ENCODE measurements at regions not wholly inside any gene's neighbourhood (a gene's known extent, or its start where the extent isn't known, plus 50 kb on each side); places are given as distances from the start of the nearest gene placed in this dataset.

GRCh38 chr14:70269582-70269981, 80.8 kb upstream of the SLC8A3 start:
- Histone ChIP-seq H3K4me1 (ENCODE audit: control insufficient read depth in 2 of 2, insufficient read depth in 1 of 2, low read depth in 1 of 2, low read length in 2 of 2) (peaks cover 0 to 2% of the 10 kb centered on the region in 2 donors), H2AK5ac (ENCODE audit: low read depth, low read length) (no peak overlapping the region), H2BK15ac (ENCODE audit: low read length) (no peak overlapping the region), H3K9me3 (replicated peaks in 1 of 2; ENCODE audit: control insufficient read depth in 2 of 2, insufficient read depth in 1 of 2, low read depth in 1 of 2, low read length in 2 of 2) (no peaks in the 10 kb centered on the region), H2AFZ (ENCODE audit: low read length) (no peak overlapping the region), H4K91ac (ENCODE audit: low read depth, low read length, poor library complexity) (no peak overlapping the region), H3K4ac (ENCODE audit: low read length) (no peak overlapping the region), H4K8ac (ENCODE audit: low read depth, low read length) (no peak overlapping the region), H3K36me3 (replicated peaks in 1 of 2; ENCODE audit: control insufficient read depth in 2 of 2, insufficient read depth in 2 of 2, low read length in 2 of 2) (no peaks in the 10 kb centered on the region), H3K79me1 (ENCODE audit: low read depth, low read length) (peaks cover 2% of the 10 kb centered on the region), H2BK120ac (ENCODE audit: low read depth, low read length) (no peak overlapping the region), H3K9ac (ENCODE audit: low read depth, low read length, poor library complexity) (no peak overlapping the region), H3K4me2 (ENCODE audit: insufficient read depth, low read length, poor library complexity, severe bottlenecking) (no peak overlapping the region), H2BK12ac (ENCODE audit: low read length) (no peak overlapping the region), H3K4me3 (ENCODE audit: low read length in 2 of 2) (no peak overlapping the region), H3K14ac (ENCODE audit: low read length) (no peak overlapping the region), H3K18ac (ENCODE audit: low read length) (no peak overlapping the region), H2BK5ac (ENCODE audit: low read length) (no peak overlapping the region), H3K27ac (replicated peaks; ENCODE audit: low read length) (no peak overlapping the region), H3K23ac (ENCODE audit: low read depth, low read length, poor library complexity) (no peak overlapping the region), H3K27me3 (ENCODE audit: control insufficient read depth in 3 of 3, insufficient read depth in 3 of 3, low read depth in 1 of 3, low read length in 3 of 3) (peaks cover 0 to 3% (median 0%) of the 10 kb centered on the region in 3 experiments)
- no peak for DNase-seq (ENCODE audit: low spot score)
- no CpG with 5 or more reads among the region's 1 CpG for WGBS, 2 donors (ENCODE audit: extremely low coverage in 2 of 2, insufficient read length in 2 of 2, insufficient replicate concordance in 1 of 2)

GRCh38 chr14:70268760-70269159, 80.0 kb upstream of the SLC8A3 start:
- H3K9ac ChIP-seq (ENCODE audit: low read depth, low read length, poor library complexity), result no peak overlapping the region
- H3K27me3 ChIP-seq (ENCODE audit: control insufficient read depth in 3 of 3, insufficient read depth in 3 of 3, low read depth in 1 of 3, low read length in 3 of 3), result no peaks in the 10 kb centered on the region
- no peak overlapping the region for H3K4ac ChIP-seq (ENCODE audit: low read length)
- peaks cover 2% of the 10 kb centered on the region for H3K79me1 ChIP-seq (ENCODE audit: low read depth, low read length)
- no CpG with 5 or more reads among the region's 2 CpGs for WGBS, 2 donors (ENCODE audit: extremely low coverage in 2 of 2, insufficient read length in 2 of 2, insufficient replicate concordance in 1 of 2)
- H3K14ac ChIP-seq (ENCODE audit: low read length), result peak overlapping the region; percentile 31
- no peak overlapping the region for H4K8ac ChIP-seq (ENCODE audit: low read depth, low read length)
- DNase-seq (ENCODE audit: low spot score), result no peak
- H2BK120ac ChIP-seq (ENCODE audit: low read depth, low read length), result no peak overlapping the region
- no peak overlapping the region for H3K18ac ChIP-seq (ENCODE audit: low read length)
- no peak overlapping the region for H3K4me3 ChIP-seq (ENCODE audit: low read length in 2 of 2)
- H2AK5ac ChIP-seq (ENCODE audit: low read depth, low read length), result no peak overlapping the region
- no peaks in the 10 kb centered on the region for H3K36me3 ChIP-seq (replicated peaks in 1 of 2; ENCODE audit: control insufficient read depth in 2 of 2, insufficient read depth in 2 of 2, low read length in 2 of 2)
- no peak overlapping the region for H3K4me2 ChIP-seq (ENCODE audit: insufficient read depth, low read length, poor library complexity, severe bottlenecking)
- H2BK12ac ChIP-seq (ENCODE audit: low read length), result no peak overlapping the region
- no peak overlapping the region for H2AFZ ChIP-seq (ENCODE audit: low read length)
- H2BK5ac ChIP-seq (ENCODE audit: low read length), result no peak overlapping the region
- H2BK15ac ChIP-seq (ENCODE audit: low read length), result no peak overlapping the region
- peaks cover 0 to 2% of the 10 kb centered on the region in 2 donors for H3K4me1 ChIP-seq (ENCODE audit: control insufficient read depth in 2 of 2, insufficient read depth in 1 of 2, low read depth in 1 of 2, low read length in 2 of 2)
- H3K9me3 ChIP-seq (replicated peaks in 1 of 2; ENCODE audit: control insufficient read depth in 2 of 2, insufficient read depth in 1 of 2, low read depth in 1 of 2, low read length in 2 of 2), result no peaks in the 10 kb centered on the region
- H4K91ac ChIP-seq (ENCODE audit: low read depth, low read length, poor library complexity), result no peak overlapping the region
- no peak overlapping the region for H3K23ac ChIP-seq (ENCODE audit: low read depth, low read length, poor library complexity)
- no peak overlapping the region for H3K27ac ChIP-seq (replicated peaks; ENCODE audit: low read length)

DNA sequence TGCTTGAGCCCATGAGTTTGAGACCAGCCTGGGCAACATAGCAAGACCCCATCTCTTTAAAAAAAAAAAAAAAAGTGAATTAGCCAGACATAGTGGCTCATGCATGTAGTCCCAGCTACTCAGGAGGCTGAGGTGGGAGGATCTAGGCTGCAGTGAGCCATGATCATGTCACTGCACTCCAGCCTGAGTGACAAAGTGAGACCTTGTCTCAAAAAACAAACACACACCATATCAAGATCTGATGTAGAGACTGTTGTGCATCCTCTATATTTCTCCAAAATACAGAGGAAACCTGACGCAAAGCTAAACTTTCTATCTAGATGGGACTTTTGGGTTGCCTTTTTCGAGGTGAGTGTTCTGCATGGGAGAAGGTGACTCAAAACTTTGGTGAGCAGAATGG, 77.4 kb upstream of the SLC8A3 start:
- Histone ChIP-seq H3K9ac (ENCODE audit: low read depth, low read length, poor library complexity) (no peak overlapping the region), H2AK5ac (ENCODE audit: low read depth, low read length) (no peak overlapping the region), H2BK5ac (ENCODE audit: low read length) (no peak overlapping the region), H3K27ac (replicated peaks; ENCODE audit: low read length) (no peak overlapping the region), H3K23ac (ENCODE audit: low read depth, low read length, poor library complexity) (no peak overlapping the region), H3K14ac (ENCODE audit: low read length) (no peak overlapping the region), H3K36me3 (replicated peaks in 1 of 2; ENCODE audit: control insufficient read depth in 2 of 2, insufficient read depth in 2 of 2, low read length in 2 of 2) (no peaks in the 10 kb centered on the region), H2AFZ (ENCODE audit: low read length) (no peak overlapping the region), H3K4ac (ENCODE audit: low read length) (no peak overlapping the region), H2BK15ac (ENCODE audit: low read length) (no peak overlapping the region), H3K27me3 (ENCODE audit: control insufficient read depth in 3 of 3, insufficient read depth in 3 of 3, low read depth in 1 of 3, low read length in 3 of 3) (peaks cover 0 to 4% (median 0%) of the 10 kb centered on the region in 3 experiments), H3K18ac (ENCODE audit: low read length) (no peak overlapping the region), H3K9me3 (replicated peaks in 1 of 2; ENCODE audit: control insufficient read depth in 2 of 2, insufficient read depth in 1 of 2, low read depth in 1 of 2, low read length in 2 of 2) (no peaks in the 10 kb centered on the region), H2BK120ac (ENCODE audit: low read depth, low read length) (no peak overlapping the region), H3K4me1 (ENCODE audit: control insufficient read depth in 2 of 2, insufficient read depth in 1 of 2, low read depth in 1 of 2, low read length in 2 of 2) (peaks cover 0 to 2% of the 10 kb centered on the region in 2 donors), H2BK12ac (ENCODE audit: low read length) (no peak overlapping the region), H3K4me3 (ENCODE audit: low read length in 2 of 2) (no peak overlapping the region), H3K79me1 (ENCODE audit: low read depth, low read length) (peaks cover 2% of the 10 kb centered on the region), H4K8ac (ENCODE audit: low read depth, low read length) (no peak overlapping the region), H4K91ac (ENCODE audit: low read depth, low read length, poor library complexity) (no peak overlapping the region), H3K4me2 (ENCODE audit: insufficient read depth, low read length, poor library complexity, severe bottlenecking) (no peak overlapping the region)
- no peak for DNase-seq (ENCODE audit: low spot score)
- no CpG with 5 or more reads among the region's 2 CpGs for WGBS, 2 donors (ENCODE audit: extremely low coverage in 2 of 2, insufficient read length in 2 of 2, insufficient replicate concordance in 1 of 2)

- H4K91ac ChIP-seq (ENCODE audit: low read depth, low read length, poor library complexity), result no peak overlapping the region
- WGBS, 2 donors (ENCODE audit: extremely low coverage in 2 of 2, insufficient read length in 2 of 2, insufficient replicate concordance in 1 of 2), result no CpG with 5 or more reads among the region's 2 CpGs
- H2AK5ac ChIP-seq (ENCODE audit: low read depth, low read length), result no peak overlapping the region
- no peak overlapping the region for H3K23ac ChIP-seq (ENCODE audit: low read depth, low read length, poor library complexity)
- peaks cover 0 to 4% (median 0%) of the 10 kb centered on the region in 3 experiments for H3K27me3 ChIP-seq (ENCODE audit: control insufficient read depth in 3 of 3, insufficient read depth in 3 of 3, low read depth in 1 of 3, low read length in 3 of 3)
- H4K8ac ChIP-seq (ENCODE audit: low read depth, low read length), result no peak overlapping the region
- H3K36me3 ChIP-seq (replicated peaks in 1 of 2; ENCODE audit: control insufficient read depth in 2 of 2, insufficient read depth in 2 of 2, low read length in 2 of 2), result no peaks in the 10 kb centered on the region
- H3K4ac ChIP-seq (ENCODE audit: low read length), result no peak overlapping the region
- peaks cover 2% of the 10 kb centered on the region for H3K79me1 ChIP-seq (ENCODE audit: low read depth, low read length)
- no peak overlapping the region for H3K4me2 ChIP-seq (ENCODE audit: insufficient read depth, low read length, poor library complexity, severe bottlenecking)
- peaks cover 0 to 2% of the 10 kb centered on the region in 2 donors for H3K4me1 ChIP-seq (ENCODE audit: control insufficient read depth in 2 of 2, insufficient read depth in 1 of 2, low read depth in 1 of 2, low read length in 2 of 2)
- H3K9ac ChIP-seq (ENCODE audit: low read depth, low read length, poor library complexity), result no peak overlapping the region
- H2BK120ac ChIP-seq (ENCODE audit: low read depth, low read length), result no peak overlapping the region
- no peak overlapping the region for H3K4me3 ChIP-seq (ENCODE audit: low read length in 2 of 2)
- no peak overlapping the region for H3K14ac ChIP-seq (ENCODE audit: low read length)
- no peak overlapping the region for H3K27ac ChIP-seq (replicated peaks; ENCODE audit: low read length)
- no peak overlapping the region for H2BK12ac ChIP-seq (ENCODE audit: low read length)
- no peak overlapping the region for H2BK5ac ChIP-seq (ENCODE audit: low read length)
- no peaks in the 10 kb centered on the region for H3K9me3 ChIP-seq (replicated peaks in 1 of 2; ENCODE audit: control insufficient read depth in 2 of 2, insufficient read depth in 1 of 2, low read depth in 1 of 2, low read length in 2 of 2)
- no peak for DNase-seq (ENCODE audit: low spot score)
- no peak overlapping the region for H2AFZ ChIP-seq (ENCODE audit: low read length)
- no peak overlapping the region for H3K18ac ChIP-seq (ENCODE audit: low read length)
- no peak overlapping the region for H2BK15ac ChIP-seq (ENCODE audit: low read length)
These were observed 76.7 kb upstream of the SLC8A3 start for GRCh38 chr14:70265422-70265821.

Measured in neuronal stem cell (in vitro differentiated cells).